Ishikawa (cell line): ENCODE measurements at regions not wholly inside any gene's neighbourhood (a gene's known extent, or its start where the extent isn't known, plus 50 kb on each side); places are given as distances from the start of the nearest gene placed in this dataset.

Experiments used
- CEBPB ChIP-seq: IDR thresholded peaks from 2 replicates; pipeline ENCODE4 v1.6.1; 2012
- CREB1 ChIP-seq: IDR thresholded peaks from 2 replicates; pipeline ENCODE4 v1.6.1; 2012; ENCODE audit warnings: low read depth
- EGR1 ChIP-seq: IDR thresholded peaks from 2 replicates; pipeline ENCODE4 v1.6.1; 2012
- EP300 ChIP-seq: IDR thresholded peaks from 2 replicates; pipeline ENCODE4 v1.6.1; 2012; ENCODE audit warnings: borderline replicate concordance
- FOXM1 ChIP-seq: IDR thresholded peaks from 2 replicates; pipeline ENCODE4 v1.6.1; 2012; ENCODE audit warnings: low read depth, borderline replicate concordance
- MAX ChIP-seq: IDR thresholded peaks from 2 replicates; pipeline ENCODE4 v1.6.1; 2012
- NFIC ChIP-seq: IDR thresholded peaks from 2 replicates; pipeline ENCODE4 v1.6.1; 2012
- RAD21 ChIP-seq: IDR thresholded peaks from 2 replicates; pipeline ENCODE4 v1.6.1; 2012; ENCODE audit warnings: low read depth
- TAF1 ChIP-seq: IDR thresholded peaks from 2 replicates; pipeline ENCODE4 v1.6.1; 2012; ENCODE audit warnings: low read depth, mild to moderate bottlenecking
- TCF12 ChIP-seq: IDR thresholded peaks from 2 replicates; pipeline ENCODE4 v1.6.1; 2012; ENCODE audit warnings: low read depth
- TEAD4 ChIP-seq: IDR thresholded peaks from 2 replicates; pipeline ENCODE4 v1.6.1; 2012
- YY1 ChIP-seq: IDR thresholded peaks from 2 replicates; pipeline ENCODE4 v1.6.1; 2012; ENCODE audit warnings: low read depth
- ZBTB7A ChIP-seq: IDR thresholded peaks from 2 replicates; pipeline ENCODE4 v1.6.1; 2012; ENCODE audit warnings: low read depth
- TF ChIP-seq, protein P1 (sequence below): IDR thresholded peaks from 2 replicates; pipeline ENCODE4 v1.6.1; 2012; ENCODE audit warnings: low read depth, mild to moderate bottlenecking
- TF ChIP-seq, protein P2 (sequence below): IDR thresholded peaks from 2 replicates; pipeline ENCODE4 v1.6.1; 2012

DNA sequence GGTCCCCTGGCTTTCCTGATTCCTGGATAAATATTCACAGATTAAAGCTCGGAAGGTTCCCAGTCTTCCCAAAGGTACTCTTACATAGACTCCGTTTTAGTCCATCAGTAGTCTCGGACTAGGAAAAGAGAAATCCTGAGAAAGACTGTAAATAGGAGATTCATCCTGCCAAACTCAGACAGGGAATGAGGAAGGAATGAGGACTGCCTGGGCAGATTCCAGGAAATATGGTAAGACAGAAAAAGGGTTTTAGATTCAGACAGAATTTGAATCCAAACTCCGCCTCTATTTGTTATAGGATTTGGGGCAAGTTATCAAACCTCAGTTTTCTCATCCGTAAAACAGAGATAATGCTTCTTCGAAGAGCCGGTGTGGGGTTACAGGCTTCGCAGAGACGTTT is 77.8 kb upstream of the VGLL4 start:
- no peak for TF ChIP-seq CEBPB
- no peak for TF ChIP-seq CREB1
- TF ChIP-seq EP300: no peak
- TF ChIP-seq FOXM1: no peak
- TF ChIP-seq MAX: no peak
- TF ChIP-seq TAF1: no peak
- no peak for TF ChIP-seq NFIC
- no peak for TF ChIP-seq RAD21
- TF ChIP-seq TCF12: no peak
- no peak for TF ChIP-seq TEAD4
- TF ChIP-seq ZBTB7A: no peak
- no peak for TF ChIP-seq YY1
- TF ChIP-seq EGR1: no peak
- TF ChIP-seq, protein P1, sequence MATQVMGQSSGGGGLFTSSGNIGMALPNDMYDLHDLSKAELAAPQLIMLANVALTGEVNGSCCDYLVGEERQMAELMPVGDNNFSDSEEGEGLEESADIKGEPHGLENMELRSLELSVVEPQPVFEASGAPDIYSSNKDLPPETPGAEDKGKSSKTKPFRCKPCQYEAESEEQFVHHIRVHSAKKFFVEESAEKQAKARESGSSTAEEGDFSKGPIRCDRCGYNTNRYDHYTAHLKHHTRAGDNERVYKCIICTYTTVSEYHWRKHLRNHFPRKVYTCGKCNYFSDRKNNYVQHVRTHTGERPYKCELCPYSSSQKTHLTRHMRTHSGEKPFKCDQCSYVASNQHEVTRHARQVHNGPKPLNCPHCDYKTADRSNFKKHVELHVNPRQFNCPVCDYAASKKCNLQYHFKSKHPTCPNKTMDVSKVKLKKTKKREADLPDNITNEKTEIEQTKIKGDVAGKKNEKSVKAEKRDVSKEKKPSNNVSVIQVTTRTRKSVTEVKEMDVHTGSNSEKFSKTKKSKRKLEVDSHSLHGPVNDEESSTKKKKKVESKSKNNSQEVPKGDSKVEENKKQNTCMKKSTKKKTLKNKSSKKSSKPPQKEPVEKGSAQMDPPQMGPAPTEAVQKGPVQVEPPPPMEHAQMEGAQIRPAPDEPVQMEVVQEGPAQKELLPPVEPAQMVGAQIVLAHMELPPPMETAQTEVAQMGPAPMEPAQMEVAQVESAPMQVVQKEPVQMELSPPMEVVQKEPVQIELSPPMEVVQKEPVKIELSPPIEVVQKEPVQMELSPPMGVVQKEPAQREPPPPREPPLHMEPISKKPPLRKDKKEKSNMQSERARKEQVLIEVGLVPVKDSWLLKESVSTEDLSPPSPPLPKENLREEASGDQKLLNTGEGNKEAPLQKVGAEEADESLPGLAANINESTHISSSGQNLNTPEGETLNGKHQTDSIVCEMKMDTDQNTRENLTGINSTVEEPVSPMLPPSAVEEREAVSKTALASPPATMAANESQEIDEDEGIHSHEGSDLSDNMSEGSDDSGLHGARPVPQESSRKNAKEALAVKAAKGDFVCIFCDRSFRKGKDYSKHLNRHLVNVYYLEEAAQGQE: no peak
- TF ChIP-seq, protein P2, sequence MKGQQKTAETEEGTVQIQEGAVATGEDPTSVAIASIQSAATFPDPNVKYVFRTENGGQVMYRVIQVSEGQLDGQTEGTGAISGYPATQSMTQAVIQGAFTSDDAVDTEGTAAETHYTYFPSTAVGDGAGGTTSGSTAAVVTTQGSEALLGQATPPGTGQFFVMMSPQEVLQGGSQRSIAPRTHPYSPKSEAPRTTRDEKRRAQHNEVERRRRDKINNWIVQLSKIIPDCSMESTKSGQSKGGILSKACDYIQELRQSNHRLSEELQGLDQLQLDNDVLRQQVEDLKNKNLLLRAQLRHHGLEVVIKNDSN: no peak

GRCh38 chr3:11720917-11721411 is 77.2 kb upstream of the VGLL4 start:
- TF ChIP-seq TEAD4 (no peak), YY1 (no peak), MAX (no peak), CEBPB (no peak), TAF1 (no peak), RAD21 (no peak), FOXM1 (no peak), ZBTB7A (no peak), EP300 (no peak), EGR1 (no peak), NFIC (no peak), TCF12 (no peak)
- TF ChIP-seq, protein P2: no peak

DNA sequence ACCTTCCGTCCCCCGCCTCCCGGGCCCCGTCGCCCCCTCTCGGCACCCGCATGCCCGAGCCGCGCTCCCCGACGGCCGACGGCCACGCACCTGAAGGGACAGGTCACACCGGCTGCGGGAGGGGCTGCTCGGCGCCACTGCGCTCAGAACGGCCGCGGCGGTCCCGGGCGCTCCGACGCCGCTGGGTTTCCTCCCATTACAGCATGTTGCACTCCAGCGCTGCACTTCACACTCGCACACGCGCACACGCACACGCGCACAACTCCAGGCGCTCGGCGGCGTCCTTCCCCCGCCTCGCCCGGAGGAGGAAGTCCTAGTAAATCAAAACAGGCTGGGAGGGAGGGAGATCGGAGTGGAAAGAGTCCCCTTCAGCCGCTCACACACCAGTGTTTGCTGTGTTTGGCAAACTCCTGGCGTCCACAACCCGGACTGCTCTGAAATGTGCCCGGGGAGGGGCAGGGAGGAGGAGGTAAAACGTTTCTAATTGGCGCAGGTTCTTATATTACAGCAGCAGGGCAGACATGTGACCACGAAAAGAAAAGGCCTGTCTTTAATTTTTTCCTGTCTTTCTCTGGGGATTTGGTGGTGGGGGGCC is 76.7 kb upstream of the VGLL4 start:
- no peak for TF ChIP-seq ZBTB7A
- peak; percentile 57; the same call in 1 of the 2 replicates for TF ChIP-seq TAF1
- no peak for TF ChIP-seq TEAD4
- no peak for TF ChIP-seq EGR1
- no peak for TF ChIP-seq NFIC
- TF ChIP-seq, protein P2: peak; percentile 72
- TF ChIP-seq RAD21: no peak
- 0 out of 2 replicates have a peak, but pooled peaks have one; percentile 11 for TF ChIP-seq EP300
- no peak; the same call in 1 of the 2 replicates for TF ChIP-seq YY1
- TF ChIP-seq CEBPB: no peak
- peak; percentile 48; the same call in 1 of the 2 replicates for TF ChIP-seq TCF12
- TF ChIP-seq CREB1: no peak
- TF ChIP-seq, protein P1: no peak
- no peak for TF ChIP-seq FOXM1
- peak; percentile 83 for TF ChIP-seq MAX

- TF ChIP-seq NFIC (peak; percentile 34; the same call in 1 of the 2 replicates), TCF12 (peak; percentile 6; the same call in 1 of the 2 replicates), ZBTB7A (no peak), EGR1 (peak; percentile 6; the same call in 1 of the 2 replicates), RAD21 (no peak), EP300 (peak; percentile 20; the same call in 1 of the 2 replicates), MAX (peak; percentile 13), TEAD4 (peak; percentile 93)
- TF ChIP-seq, protein P2: no peak
- TF ChIP-seq, protein P1: no peak
Observed at GRCh38 chr3:11719406-11720303, 75.9 kb upstream of the VGLL4 start.
